ENCODE measurements at regions not wholly inside any gene's neighbourhood (a gene's known extent, or its start where the extent isn't known, plus 50 kb on each side); places are given as distances from the start of the nearest gene placed in this dataset.

- H3K27ac ChIP-seq, result no peak overlapping the region
- TF ChIP-seq CTCF (conservative IDR thresholded peaks at IDR 0.05), result no peak
Observed at GRCh38 chr2:143937723-143938350, 582.1 kb downstream of the ZEB2 start.

- H3K27ac ChIP-seq, result no peak overlapping the region
- TF ChIP-seq CTCF (conservative IDR thresholded peaks at IDR 0.05), result no peak
Observed at GRCh38 chr2:143936848-143937722, 582.8 kb downstream of the ZEB2 start.

GRCh38 chr2:143936538-143936847 lies 583.4 kb downstream of the ZEB2 start:
- H3K27ac ChIP-seq, result no peak overlapping the region
- no peak for TF ChIP-seq CTCF (conservative IDR thresholded peaks at IDR 0.05)

GRCh38 chr2:143935482-143935752 lies 584.5 kb downstream of the ZEB2 start:
- no peak overlapping the region for H3K27ac ChIP-seq
- TF ChIP-seq CTCF (conservative IDR thresholded peaks at IDR 0.05), result no peak

GRCh38 chr2:143934626-143935481 lies 585.1 kb downstream of the ZEB2 start:
- no peak overlapping the region for H3K27ac ChIP-seq
- no peak for TF ChIP-seq CTCF (conservative IDR thresholded peaks at IDR 0.05)

- no peak for TF ChIP-seq CTCF (conservative IDR thresholded peaks at IDR 0.05)
- no peak overlapping the region for H3K27ac ChIP-seq
Observed at GRCh38 chr2:143933946-143934569, 585.9 kb downstream of the ZEB2 start.

GRCh38 chr2:143930891-143931290 lies 589.0 kb downstream of the ZEB2 start:
- H3K27ac ChIP-seq, result no peak overlapping the region
- no peak for TF ChIP-seq CTCF (conservative IDR thresholded peaks at IDR 0.05)

Data from VCaP (cell line).